ENCODE measurements at regions not wholly inside any gene's neighbourhood (a gene's known extent, or its start where the extent isn't known, plus 50 kb on each side); places are given as distances from the start of the nearest gene placed in this dataset.
"Not testable (repeated sequence)": the region's sequence is repeated elsewhere in the genome, so short reads cannot be mapped to it uniquely, and the experiment has no call there.

DNA sequence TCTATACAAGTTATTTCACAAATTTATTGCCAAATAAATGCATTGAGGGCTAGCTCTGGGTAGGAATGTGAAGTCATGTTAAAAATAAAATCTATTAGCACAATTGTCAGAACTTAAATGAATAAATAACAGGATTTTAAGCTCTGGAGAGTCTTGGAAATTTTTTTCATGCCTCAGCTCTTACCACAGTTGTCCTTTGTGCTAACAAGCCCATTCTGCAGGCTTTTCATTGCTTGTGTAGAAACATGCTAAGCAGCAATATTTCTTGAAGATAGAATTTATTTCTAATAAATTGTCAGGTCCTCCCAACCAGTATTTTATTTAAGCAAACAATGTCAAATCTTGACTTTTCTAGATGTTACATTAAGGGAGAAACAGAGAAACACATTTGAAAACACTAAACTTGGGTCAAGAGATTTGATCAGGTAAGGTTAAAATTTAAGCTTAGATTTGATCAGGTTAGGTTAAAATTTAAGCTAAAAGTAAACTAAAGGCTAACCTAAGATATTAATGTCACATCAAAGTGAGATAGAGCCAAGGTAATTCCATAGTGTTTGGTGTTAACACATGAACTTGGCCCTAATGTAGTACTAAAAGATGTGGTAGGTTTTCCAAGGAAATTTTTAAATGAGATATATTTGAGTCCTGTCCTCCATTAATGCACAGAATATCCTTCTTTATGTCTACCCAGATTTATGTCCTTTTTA is 179.1 kb upstream of the IL1RAPL1 start:
- Histone ChIP-seq H3K36me3 (ENCODE audit: control insufficient read depth, insufficient read depth, low read length) (no peaks in the 10 kb centered on the region), H3K27me3 (replicated peaks; ENCODE audit: control insufficient read depth, insufficient read depth, low read length) (no peaks in the 10 kb centered on the region), H3K4me3 (replicated peaks; ENCODE audit: low read depth, low read length) (no peak overlapping the region)
- TF ChIP-seq, protein P1, sequence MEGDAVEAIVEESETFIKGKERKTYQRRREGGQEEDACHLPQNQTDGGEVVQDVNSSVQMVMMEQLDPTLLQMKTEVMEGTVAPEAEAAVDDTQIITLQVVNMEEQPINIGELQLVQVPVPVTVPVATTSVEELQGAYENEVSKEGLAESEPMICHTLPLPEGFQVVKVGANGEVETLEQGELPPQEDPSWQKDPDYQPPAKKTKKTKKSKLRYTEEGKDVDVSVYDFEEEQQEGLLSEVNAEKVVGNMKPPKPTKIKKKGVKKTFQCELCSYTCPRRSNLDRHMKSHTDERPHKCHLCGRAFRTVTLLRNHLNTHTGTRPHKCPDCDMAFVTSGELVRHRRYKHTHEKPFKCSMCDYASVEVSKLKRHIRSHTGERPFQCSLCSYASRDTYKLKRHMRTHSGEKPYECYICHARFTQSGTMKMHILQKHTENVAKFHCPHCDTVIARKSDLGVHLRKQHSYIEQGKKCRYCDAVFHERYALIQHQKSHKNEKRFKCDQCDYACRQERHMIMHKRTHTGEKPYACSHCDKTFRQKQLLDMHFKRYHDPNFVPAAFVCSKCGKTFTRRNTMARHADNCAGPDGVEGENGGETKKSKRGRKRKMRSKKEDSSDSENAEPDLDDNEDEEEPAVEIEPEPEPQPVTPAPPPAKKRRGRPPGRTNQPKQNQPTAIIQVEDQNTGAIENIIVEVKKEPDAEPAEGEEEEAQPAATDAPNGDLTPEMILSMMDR (IDR thresholded peaks at IDR 0.05; ENCODE audit: insufficient read depth, low read length, poor library complexity, severe bottlenecking), result no peak
- DNase-seq (ENCODE audit: extremely low read depth, insufficient read length), result no peak

DNA sequence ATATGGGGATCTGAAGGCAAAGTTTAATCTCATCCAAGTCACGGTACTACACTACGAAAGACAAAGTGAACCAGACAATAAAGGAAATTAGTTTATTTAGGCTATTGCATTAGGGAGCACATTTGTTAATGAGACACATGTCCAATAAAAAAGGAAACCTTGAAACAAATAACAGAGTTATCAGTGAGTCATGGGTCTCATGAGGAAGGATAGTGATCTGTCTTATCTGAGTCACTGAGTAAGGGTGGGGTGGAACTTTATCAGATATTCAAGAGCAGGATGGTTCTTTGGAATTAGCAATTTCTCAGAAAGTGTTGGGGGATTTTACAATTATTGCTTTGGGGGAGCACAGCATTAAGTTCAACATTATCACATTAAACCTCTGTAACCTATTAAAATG is 188.9 kb upstream of the IL1RAPL1 start:
- no peak for DNase-seq (ENCODE audit: extremely low read depth, insufficient read length)
- Histone ChIP-seq H3K27me3 (replicated peaks; ENCODE audit: control insufficient read depth, insufficient read depth, low read length) (no peaks in the 10 kb centered on the region), H3K4me3 (replicated peaks; ENCODE audit: low read depth, low read length) (no peak overlapping the region), H3K36me3 (ENCODE audit: control insufficient read depth, insufficient read depth, low read length) (no peaks in the 10 kb centered on the region)
- TF ChIP-seq, protein P1 (IDR thresholded peaks at IDR 0.05; ENCODE audit: insufficient read depth, low read length, poor library complexity, severe bottlenecking), result no peak

DNA sequence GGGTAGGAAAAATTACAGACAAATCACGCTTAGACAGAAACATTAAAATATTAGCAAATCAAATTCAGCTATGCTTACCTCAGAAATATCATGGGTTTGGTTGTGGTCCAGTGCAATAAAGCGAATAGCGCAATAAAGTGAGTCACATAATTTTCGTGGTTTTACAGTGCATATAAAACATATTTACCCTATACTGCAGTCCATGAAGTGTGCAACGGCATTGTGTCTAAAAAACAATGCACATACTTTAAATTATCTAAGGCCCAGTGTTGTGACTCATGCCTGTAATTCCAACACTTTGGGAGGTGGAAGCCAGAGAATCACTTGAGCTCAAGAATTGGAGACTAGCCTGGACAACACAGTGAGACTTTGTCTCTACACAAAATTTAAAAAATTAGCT is 195.7 kb upstream of the IL1RAPL1 start:
- Histone ChIP-seq H3K36me3 (ENCODE audit: control insufficient read depth, insufficient read depth, low read length) (no peaks in the 10 kb centered on the region), H3K27me3 (replicated peaks; ENCODE audit: control insufficient read depth, insufficient read depth, low read length) (no peaks in the 10 kb centered on the region), H3K4me3 (replicated peaks; ENCODE audit: low read depth, low read length) (no peak overlapping the region)
- TF ChIP-seq, protein P1 (IDR thresholded peaks at IDR 0.05; ENCODE audit: insufficient read depth, low read length, poor library complexity, severe bottlenecking), result no peak
- DNase-seq (ENCODE audit: extremely low read depth, insufficient read length), result no peak

DNA sequence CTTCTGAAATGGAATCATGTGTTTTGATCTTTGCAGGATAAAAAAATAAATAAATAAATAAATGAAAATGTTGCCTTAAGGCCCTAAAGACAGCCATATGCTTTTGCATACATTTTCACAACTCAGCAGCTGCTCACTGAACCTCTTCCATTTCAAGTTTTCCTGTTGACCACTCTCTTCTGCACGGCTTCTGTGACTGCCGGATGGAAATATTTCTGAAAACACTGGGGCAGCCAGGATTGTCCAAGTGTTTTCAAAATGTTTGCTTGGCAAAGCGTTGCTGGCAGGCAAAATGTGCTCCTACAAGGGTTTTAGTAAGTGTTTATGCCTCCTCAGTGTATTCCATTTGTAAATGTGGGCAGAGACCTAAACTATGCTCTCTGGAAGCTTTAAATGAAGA is 208.1 kb upstream of the IL1RAPL1 start:
- no peaks in the 10 kb centered on the region for H3K36me3 ChIP-seq (ENCODE audit: control insufficient read depth, insufficient read depth, low read length)
- no peak overlapping the region for H3K4me3 ChIP-seq (replicated peaks; ENCODE audit: low read depth, low read length)
- TF ChIP-seq, protein P1 (IDR thresholded peaks at IDR 0.05; ENCODE audit: insufficient read depth, low read length, poor library complexity, severe bottlenecking), result no peak
- no peaks in the 10 kb centered on the region for H3K27me3 ChIP-seq (replicated peaks; ENCODE audit: control insufficient read depth, insufficient read depth, low read length)
- no peak for DNase-seq (ENCODE audit: extremely low read depth, insufficient read length)

DNA sequence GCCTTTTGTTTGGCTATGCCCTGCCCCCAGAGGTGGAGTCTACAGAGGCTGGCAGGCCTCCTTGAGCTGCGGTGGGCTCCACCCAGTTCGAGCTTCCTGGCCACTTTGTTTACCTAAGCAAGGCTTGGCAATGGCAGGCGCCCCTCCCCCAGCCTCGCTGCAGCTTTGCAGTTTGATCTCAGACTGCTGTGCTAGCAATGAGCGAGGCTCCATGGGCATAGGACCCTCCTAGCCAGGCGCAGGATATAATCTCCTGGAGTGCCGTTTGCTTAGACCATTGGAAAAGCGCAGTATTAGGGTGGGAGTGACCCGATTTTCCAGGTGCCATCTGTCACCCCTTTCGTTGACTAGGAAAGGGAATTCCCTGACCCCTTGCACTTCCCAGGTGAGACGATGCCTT is 219.6 kb upstream of the IL1RAPL1 start:
- not testable (repeated sequence) for H3K36me3 ChIP-seq (ENCODE audit: control insufficient read depth, insufficient read depth, low read length); H3K4me3 ChIP-seq (replicated peaks; ENCODE audit: low read depth, low read length); DNase-seq (ENCODE audit: extremely low read depth, insufficient read length); H3K27me3 ChIP-seq (replicated peaks; ENCODE audit: control insufficient read depth, insufficient read depth, low read length)

DNA sequence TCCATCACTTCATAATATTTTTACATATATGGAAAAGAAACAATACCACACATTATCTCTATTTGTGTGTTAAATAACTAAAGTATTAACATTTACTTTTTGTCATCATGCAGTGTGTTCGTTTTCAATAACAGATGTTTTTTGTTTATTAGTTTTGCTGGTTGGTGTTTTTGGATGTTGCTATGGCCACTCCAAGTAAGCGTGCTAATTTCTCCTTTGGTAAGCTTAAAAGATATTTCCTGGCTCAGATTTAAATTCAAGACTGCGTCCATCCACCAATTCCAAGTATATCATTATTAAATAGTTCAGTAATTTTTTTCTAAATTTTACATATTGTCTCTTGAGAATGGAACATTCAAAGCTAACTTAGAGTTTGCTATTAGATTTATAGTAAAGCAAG is 235.4 kb upstream of the IL1RAPL1 start:
- TF ChIP-seq, protein P1 (IDR thresholded peaks at IDR 0.05; ENCODE audit: insufficient read depth, low read length, poor library complexity, severe bottlenecking), result no peak
- H3K27me3 ChIP-seq (replicated peaks; ENCODE audit: control insufficient read depth, insufficient read depth, low read length), result no peaks in the 10 kb centered on the region
- H3K36me3 ChIP-seq (ENCODE audit: control insufficient read depth, insufficient read depth, low read length), result no peaks in the 10 kb centered on the region
- H3K4me3 ChIP-seq (replicated peaks; ENCODE audit: low read depth, low read length), result no peak overlapping the region
- DNase-seq (ENCODE audit: extremely low read depth, insufficient read length), result no peak
